HG02973 (cell line): ENCODE measurements at regions not wholly inside any gene's neighbourhood (a gene's known extent, or its start where the extent isn't known, plus 50 kb on each side); places are given as distances from the start of the nearest gene placed in this dataset.
"Not testable (repeated sequence)": the region's sequence is repeated elsewhere in the genome, so short reads cannot be mapped to it uniquely, and the experiment has no call there.

Source experiments
- ATAC-seq: cut with Tn5 transposase; IDR thresholded peaks from one replicate; pipeline ENCODE4 v1.9.1; 2021; ENCODE audit warnings: moderate library complexity; ENCODE audit not compliant: unreplicated experiment

GRCh38 chr15:66960519-66960918 lies 104.9 kb upstream of the SMAD3 start:
- no peak for ATAC-seq

- ATAC-seq = no peak
Measured at GRCh38 chr15:66961407-66961884, 104.0 kb upstream of the SMAD3 start.

- ATAC-seq = no peak
Measured at GRCh38 chr15:66961901-66962300, 103.5 kb upstream of the SMAD3 start.

GRCh38 chr15:66962522-66962921 lies 102.9 kb upstream of the SMAD3 start:
- ATAC-seq = no peak

GRCh38 chr15:66963084-66963483 lies 102.3 kb upstream of the SMAD3 start:
- ATAC-seq = no peak

GRCh38 chr15:66963710-66964109 lies 101.7 kb upstream of the SMAD3 start:
- ATAC-seq = no peak

- ATAC-seq = no peak
Measured at GRCh38 chr15:66964111-66964738, 101.2 kb upstream of the SMAD3 start.

GRCh38 chr15:66964791-66965190 lies 100.6 kb upstream of the SMAD3 start:
- no peak for ATAC-seq

- no peak for ATAC-seq
Measured at GRCh38 chr15:66965201-66965900, 100.1 kb upstream of the SMAD3 start.

- no peak for ATAC-seq
Measured at GRCh38 chr15:66966256-66966655, 99.1 kb upstream of the SMAD3 start.

- ATAC-seq = no peak
Measured at GRCh38 chr15:66968806-66969596, 96.4 kb upstream of the SMAD3 start.

GRCh38 chr15:66974131-66974530 lies 91.3 kb upstream of the SMAD3 start:
- not testable (repeated sequence) for ATAC-seq

- not testable (repeated sequence) for ATAC-seq
Measured at GRCh38 chr15:66976106-66976640, 89.2 kb upstream of the SMAD3 start.

- not testable (repeated sequence) for ATAC-seq
Measured at GRCh38 chr15:66980326-66980725, 85.1 kb upstream of the SMAD3 start.

- no peak for ATAC-seq
Measured at GRCh38 chr15:66981771-66982170, 83.6 kb upstream of the SMAD3 start.

- no peak for ATAC-seq
Measured at GRCh38 chr15:66982250-66982649, 83.2 kb upstream of the SMAD3 start.

- no peak for ATAC-seq
Measured at GRCh38 chr15:66982816-66983215, 82.6 kb upstream of the SMAD3 start.

GRCh38 chr15:66985653-66986052 lies 79.7 kb upstream of the SMAD3 start:
- ATAC-seq = no peak

GRCh38 chr15:66986951-66987350 lies 78.5 kb upstream of the SMAD3 start:
- ATAC-seq = no peak

GRCh38 chr15:66993090-66993489 lies 72.3 kb upstream of the SMAD3 start:
- ATAC-seq = no peak

GRCh38 chr15:66993874-66994696 lies 71.3 kb upstream of the SMAD3 start:
- ATAC-seq = no peak
